NB4 (cell line): ENCODE measurements at regions not wholly inside any gene's neighbourhood (a gene's known extent, or its start where the extent isn't known, plus 50 kb on each side); places are given as distances from the start of the nearest gene placed in this dataset.

ENCODE experiments used
- DNase-seq: peaks from one replicate; pipeline ENCODE4 v3.0.0; 2010; ENCODE audit warnings: low read depth
- H3K4me3 ChIP-seq: one replicate; pipeline ENCODE4 v1.5.1; 2011; ENCODE audit warnings: mild to moderate bottlenecking, low read depth, low read length, moderate library complexity
- MYC ChIP-seq: IDR thresholded peaks from 2 replicates; pipeline ENCODE4 v1.6.1; 2011; ENCODE audit warnings: low read depth, low read length
- POLR2A ChIP-seq: IDR thresholded peaks from 2 replicates; pipeline ENCODE4 v1.6.1; 2011; ENCODE audit warnings: mild to moderate bottlenecking; ENCODE audit not compliant: insufficient read length; ENCODE audit errors: extremely low read depth
- TF ChIP-seq, protein P1 (sequence below): IDR thresholded peaks from one replicate; pipeline ENCODE4 v1.5.1; 2012; ENCODE audit warnings: low read depth, low read length
- TF ChIP-seq, protein P2 (sequence below): IDR thresholded peaks from 2 replicates; pipeline ENCODE4 v1.6.1; 2011; ENCODE audit warnings: low read depth, low read length

DNA sequence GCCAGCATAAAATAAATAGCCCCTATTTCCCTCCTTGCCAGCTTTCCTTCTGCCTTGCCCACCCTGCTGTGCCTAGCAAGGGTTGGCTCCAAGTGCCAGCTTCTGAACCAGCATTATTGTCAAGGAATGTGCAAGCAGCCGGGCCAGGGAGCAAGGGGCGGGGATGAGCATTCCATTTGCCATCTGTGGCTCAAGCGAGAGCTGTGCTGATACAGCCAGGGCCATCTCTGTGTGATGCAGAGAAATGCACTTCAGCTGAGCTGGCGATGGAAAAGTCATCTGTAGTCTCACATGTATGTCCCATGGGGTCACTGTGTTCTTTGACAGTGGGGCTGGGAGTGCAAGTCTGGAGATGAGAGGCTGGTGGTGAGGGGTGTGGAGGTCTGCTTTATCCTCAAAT lies 137.3 kb downstream of the SUDS3 start:
- no peak for DNase-seq
- no peak overlapping the region for H3K4me3 ChIP-seq
- TF ChIP-seq MYC: no peak
- TF ChIP-seq, protein P1, sequence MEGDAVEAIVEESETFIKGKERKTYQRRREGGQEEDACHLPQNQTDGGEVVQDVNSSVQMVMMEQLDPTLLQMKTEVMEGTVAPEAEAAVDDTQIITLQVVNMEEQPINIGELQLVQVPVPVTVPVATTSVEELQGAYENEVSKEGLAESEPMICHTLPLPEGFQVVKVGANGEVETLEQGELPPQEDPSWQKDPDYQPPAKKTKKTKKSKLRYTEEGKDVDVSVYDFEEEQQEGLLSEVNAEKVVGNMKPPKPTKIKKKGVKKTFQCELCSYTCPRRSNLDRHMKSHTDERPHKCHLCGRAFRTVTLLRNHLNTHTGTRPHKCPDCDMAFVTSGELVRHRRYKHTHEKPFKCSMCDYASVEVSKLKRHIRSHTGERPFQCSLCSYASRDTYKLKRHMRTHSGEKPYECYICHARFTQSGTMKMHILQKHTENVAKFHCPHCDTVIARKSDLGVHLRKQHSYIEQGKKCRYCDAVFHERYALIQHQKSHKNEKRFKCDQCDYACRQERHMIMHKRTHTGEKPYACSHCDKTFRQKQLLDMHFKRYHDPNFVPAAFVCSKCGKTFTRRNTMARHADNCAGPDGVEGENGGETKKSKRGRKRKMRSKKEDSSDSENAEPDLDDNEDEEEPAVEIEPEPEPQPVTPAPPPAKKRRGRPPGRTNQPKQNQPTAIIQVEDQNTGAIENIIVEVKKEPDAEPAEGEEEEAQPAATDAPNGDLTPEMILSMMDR: no peak
- TF ChIP-seq, protein P2, sequence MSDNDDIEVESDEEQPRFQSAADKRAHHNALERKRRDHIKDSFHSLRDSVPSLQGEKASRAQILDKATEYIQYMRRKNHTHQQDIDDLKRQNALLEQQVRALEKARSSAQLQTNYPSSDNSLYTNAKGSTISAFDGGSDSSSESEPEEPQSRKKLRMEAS: no peak
- no peak for TF ChIP-seq POLR2A

DNA sequence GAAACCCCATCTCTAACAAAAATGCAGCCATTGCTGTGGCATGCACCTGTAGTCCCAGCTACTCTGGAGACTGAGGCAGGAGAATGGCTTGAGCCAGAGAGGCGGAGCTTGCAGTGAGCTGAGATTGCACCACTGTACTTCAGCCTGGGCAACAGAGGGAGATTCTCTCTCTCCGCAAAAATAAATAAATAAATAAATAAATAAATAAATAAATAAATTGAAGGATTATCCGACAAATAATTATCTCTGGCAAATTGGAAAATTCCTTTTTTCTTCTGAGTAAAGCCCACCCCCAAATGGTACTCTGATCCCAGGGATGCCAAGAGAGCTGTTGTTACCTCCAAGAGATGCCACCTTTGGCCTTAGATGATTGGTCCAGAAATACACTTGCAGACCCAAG lies 137.9 kb downstream of the SUDS3 start:
- H3K4me3 ChIP-seq: no peak overlapping the region
- no peak for DNase-seq
- TF ChIP-seq, protein P1: no peak
- no peak for TF ChIP-seq POLR2A
- TF ChIP-seq, protein P2: no peak
- TF ChIP-seq MYC: no peak

DNA sequence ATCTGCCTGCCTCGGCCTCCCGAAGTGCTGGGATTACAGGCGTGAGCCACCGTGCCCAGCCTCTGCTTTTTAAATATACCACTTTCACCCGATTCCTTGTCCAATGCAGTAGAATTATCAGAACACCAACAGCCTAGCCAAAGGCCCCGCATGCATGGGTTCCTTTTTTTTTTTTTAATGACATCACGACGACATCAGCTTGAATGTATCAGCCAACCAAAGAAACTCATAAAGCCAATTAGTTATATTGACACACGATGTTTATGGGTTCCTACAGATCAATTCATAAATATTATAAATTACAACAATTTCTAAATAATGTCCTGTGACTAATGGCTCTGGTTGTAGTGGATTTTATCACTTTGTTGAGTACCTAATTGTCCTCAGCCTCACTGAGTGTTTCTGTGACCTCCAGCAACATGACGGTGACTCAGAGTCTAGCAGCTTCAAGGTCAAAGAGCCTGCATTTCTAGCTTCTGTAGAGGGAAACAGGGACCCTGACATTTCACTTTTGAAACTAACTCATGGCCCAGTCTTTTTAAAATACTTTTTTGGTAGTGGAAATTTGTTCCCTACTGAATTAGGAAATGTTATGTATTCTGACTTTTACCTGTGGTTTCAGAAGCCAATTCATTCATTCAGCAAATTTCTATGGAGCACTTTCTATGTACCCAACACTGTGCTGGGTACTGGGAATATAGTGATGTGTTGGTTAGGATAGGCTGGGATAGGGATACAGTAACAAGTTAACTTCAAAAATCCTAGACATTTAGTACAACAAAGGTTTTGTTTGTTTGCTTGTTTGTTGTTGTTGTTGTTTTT lies 144.1 kb downstream of the SUDS3 start:
- H3K4me3 ChIP-seq: no peak overlapping the region
- no peak for DNase-seq
- TF ChIP-seq, protein P2: no peak
- TF ChIP-seq, protein P1: no peak
- TF ChIP-seq POLR2A (no peak), MYC (no peak)

DNA sequence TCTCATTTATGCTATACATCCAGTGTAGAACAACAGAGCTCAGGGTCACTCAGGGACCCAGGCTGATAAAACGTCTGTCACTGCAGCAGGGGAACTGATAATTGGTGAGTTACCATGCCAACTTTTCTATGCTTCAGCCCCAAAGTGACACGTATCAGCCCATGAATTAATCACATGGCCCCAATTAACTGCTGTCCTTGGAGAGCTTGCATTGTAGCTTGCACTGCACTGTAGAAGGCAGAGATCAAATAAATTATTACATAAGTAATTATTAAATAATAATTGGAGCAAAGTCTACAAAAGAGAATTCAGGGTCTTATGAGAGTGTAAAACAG lies 144.6 kb downstream of the SUDS3 start:
- no peak overlapping the region for H3K4me3 ChIP-seq
- TF ChIP-seq, protein P2: no peak
- TF ChIP-seq, protein P1: no peak
- DNase-seq: no peak

DNA sequence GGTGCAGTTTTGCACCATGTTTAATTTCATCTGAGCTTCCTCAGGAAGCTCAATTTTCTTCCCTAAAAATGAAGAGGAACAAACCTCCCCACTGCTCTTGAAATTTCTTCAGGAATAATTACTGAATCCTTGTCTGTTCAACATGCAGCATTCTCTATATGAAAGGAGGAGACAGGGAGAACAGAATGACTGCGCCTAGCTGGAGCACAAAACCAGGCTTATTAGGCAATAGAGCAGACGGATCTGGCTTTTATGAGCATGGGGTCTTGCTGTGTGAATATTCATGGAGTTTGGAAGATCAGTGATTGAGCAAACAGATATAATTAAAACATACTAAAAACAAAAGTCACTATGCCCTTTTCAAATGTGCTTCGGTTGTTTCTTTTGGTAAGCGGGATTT lies 148.1 kb downstream of the SUDS3 start:
- no peak for DNase-seq
- TF ChIP-seq MYC (no peak), POLR2A (no peak)
- TF ChIP-seq, protein P2: no peak
- TF ChIP-seq, protein P1: no peak
- no peak overlapping the region for H3K4me3 ChIP-seq

DNA sequence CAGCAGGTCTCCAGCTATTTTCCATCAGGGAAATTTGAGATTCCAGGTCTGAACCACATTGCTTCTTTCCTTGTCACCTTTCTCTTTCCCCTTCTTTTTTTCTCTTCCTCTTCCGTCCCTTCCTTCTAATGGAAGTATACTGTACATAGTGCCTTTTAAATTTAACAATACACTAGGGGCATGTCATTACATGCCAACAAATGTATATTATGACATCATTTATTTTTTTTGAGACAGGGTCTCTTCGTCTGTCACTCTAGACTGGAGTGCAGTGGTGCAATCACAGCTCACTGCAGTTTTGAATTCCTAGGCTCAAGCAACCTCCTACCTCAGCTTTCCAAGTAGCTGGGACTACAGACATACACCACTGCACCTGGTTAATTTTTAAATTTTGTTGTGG lies 148.9 kb downstream of the SUDS3 start:
- H3K4me3 ChIP-seq: no peak overlapping the region
- no peak for DNase-seq
- TF ChIP-seq MYC (no peak), POLR2A (no peak)
- TF ChIP-seq, protein P1: no peak
- TF ChIP-seq, protein P2: no peak
